ENCODE measurements at regions not wholly inside any gene's neighbourhood (a gene's known extent, or its start where the extent isn't known, plus 50 kb on each side); places are given as distances from the start of the nearest gene placed in this dataset.

- TF ChIP-seq ZNF462 (CRISPR knock-in tag; IDR thresholded peaks at IDR 0.05) (no peak), EZH2phosphoT487 (IDR thresholded peaks at IDR 0.05; ENCODE audit: unreplicated experiment) (no peak), NANOG (IDR thresholded peaks at IDR 0.05; ENCODE audit: borderline replicate concordance) (no peak), EZH2 (IDR thresholded peaks at IDR 0.05; ENCODE audit: low read depth, unreplicated experiment) (no peak), CREB1 (CRISPR knock-in tag; IDR thresholded peaks at IDR 0.05; ENCODE audit: low read depth) (no peak), ZNF331 (CRISPR knock-in tag; IDR thresholded peaks at IDR 0.05; ENCODE audit: low read depth) (no peak), JUNB (IDR thresholded peaks at IDR 0.05; ENCODE audit: unreplicated experiment) (no peak)
- TF ChIP-seq, protein P1, sequence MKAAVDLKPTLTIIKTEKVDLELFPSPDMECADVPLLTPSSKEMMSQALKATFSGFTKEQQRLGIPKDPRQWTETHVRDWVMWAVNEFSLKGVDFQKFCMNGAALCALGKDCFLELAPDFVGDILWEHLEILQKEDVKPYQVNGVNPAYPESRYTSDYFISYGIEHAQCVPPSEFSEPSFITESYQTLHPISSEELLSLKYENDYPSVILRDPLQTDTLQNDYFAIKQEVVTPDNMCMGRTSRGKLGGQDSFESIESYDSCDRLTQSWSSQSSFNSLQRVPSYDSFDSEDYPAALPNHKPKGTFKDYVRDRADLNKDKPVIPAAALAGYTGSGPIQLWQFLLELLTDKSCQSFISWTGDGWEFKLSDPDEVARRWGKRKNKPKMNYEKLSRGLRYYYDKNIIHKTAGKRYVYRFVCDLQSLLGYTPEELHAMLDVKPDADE (IDR thresholded peaks at IDR 0.05), result no peak
Measured at GRCh38 chr3:82814660-82815059, 1053.2 kb upstream of the GBE1 start (continued).

DNA sequence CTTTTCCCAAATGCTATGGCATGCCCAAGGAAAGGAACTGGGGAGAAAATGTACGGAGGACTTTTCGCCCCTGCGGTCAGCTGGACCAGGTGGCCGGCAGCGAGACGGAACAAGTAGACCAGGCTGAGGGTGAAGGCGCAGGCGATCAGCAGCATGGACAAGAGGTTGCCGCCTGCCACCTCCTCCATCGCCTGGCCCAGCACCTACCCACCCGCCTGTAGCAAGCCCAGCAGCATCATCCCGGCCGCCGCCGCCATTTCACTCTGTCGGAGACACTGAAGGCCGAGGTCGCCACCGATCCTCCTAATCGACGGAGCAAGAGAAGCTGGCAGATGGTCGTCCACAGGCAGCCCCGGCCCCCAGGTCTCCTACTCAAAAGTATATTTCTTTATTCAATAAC lies 1046.3 kb upstream of the GBE1 start:
- H3K27ac Mint-ChIP-seq, result no peak overlapping the region
- H3K4me1 ChIP-seq (ENCODE audit: insufficient read depth), result no peaks in the 10 kb centered on the region
- no peaks in the 10 kb centered on the region for H3K36me3 ChIP-seq (ENCODE audit: insufficient read depth)
- no peaks in the 10 kb centered on the region for H3K36me3 Mint-ChIP-seq (ENCODE audit: low read depth)
- H3K27me3 ChIP-seq (ENCODE audit: insufficient read depth), result no peaks in the 10 kb centered on the region
- no peaks in the 10 kb centered on the region for H3F3A ChIP-seq (replicated peaks; ENCODE audit: low read depth)
- no peak overlapping the region for H3K4me3 Mint-ChIP-seq
- no peaks in the 10 kb centered on the region for H3K27me3 Mint-ChIP-seq (ENCODE audit: insufficient read depth, low read depth, poor library complexity)
- H2AFZ ChIP-seq, result no peak overlapping the region
- H3K9me2 ChIP-seq (ENCODE audit: insufficient read depth), result no peaks in the 10 kb centered on the region
- no peaks in the 10 kb centered on the region for H3K79me2 ChIP-seq (replicated peaks; ENCODE audit: insufficient read depth)
- no peak overlapping the region for H3K4me3 ChIP-seq
- no peak for TF ChIP-seq EZH2phosphoT487 (IDR thresholded peaks at IDR 0.05; ENCODE audit: unreplicated experiment)
- DNase-seq (ENCODE audit: low spot score) (no peak), ATAC-seq (no peak)
- peaks cover 2% of the 10 kb centered on the region; the same call in 2 of the 3 replicates for H3K9me3 Mint-ChIP-seq
- H3K4me1 Mint-ChIP-seq, result no peaks in the 10 kb centered on the region
- no peak overlapping the region for H3K27ac ChIP-seq (ENCODE audit: low read depth)
- no peaks in the 10 kb centered on the region for H4K20me1 ChIP-seq (replicated peaks; ENCODE audit: insufficient read depth)
- no peak overlapping the region for H3K4me2 ChIP-seq
